Hepatocyte (in vitro differentiated cells): ENCODE measurements at regions not wholly inside any gene's neighbourhood (a gene's known extent, or its start where the extent isn't known, plus 50 kb on each side); places are given as distances from the start of the nearest gene placed in this dataset.

Experiments
- DNase-seq: peaks from one replicate; pipeline ENCODE4 v3.0.0-alpha.2; 2016; ENCODE audit warnings: low spot score
- H2AFZ ChIP-seq: fragments of 200-600 bp; sonication (generic); 2 replicates; pipeline ENCODE4 v1.6.0; 2016; ENCODE audit warnings: antibody characterized with exemption, mild to moderate bottlenecking
- H3K27ac ChIP-seq: fragments of 200-600 bp; sonication (generic); 2 replicates; pipeline ENCODE4 v1.5.1; 2016; ENCODE audit warnings: mild to moderate bottlenecking
- H3K27me3 ChIP-seq: fragments of 200-600 bp; sonication (generic); 2 replicates; pipeline ENCODE4 v1.6.1; 2016
- H3K36me3 ChIP-seq: fragments of 200-600 bp; sonication (generic); replicated peaks from 2 replicates; pipeline ENCODE4 v1.5.1; 2016; ENCODE audit warnings: low read depth; ENCODE audit not compliant: insufficient read depth
- H3K4me1 ChIP-seq: fragments of 200-600 bp; sonication (generic); 2 replicates; pipeline ENCODE4 v1.5.1; 2016; ENCODE audit warnings: mild to moderate bottlenecking, moderate library complexity; ENCODE audit not compliant: insufficient read depth
- H3K4me2 ChIP-seq: fragments of 200-600 bp; sonication (generic); 2 replicates; pipeline ENCODE4 v1.6.0; 2016
- H3K4me3 ChIP-seq: fragments of 200-600 bp; sonication (generic); 2 replicates; pipeline ENCODE4 v1.5.1; 2016; ENCODE audit warnings: mild to moderate bottlenecking
- H3K79me2 ChIP-seq: fragments of 200-600 bp; sonication (generic); 2 replicates; pipeline ENCODE4 v1.6.0; 2017; ENCODE audit warnings: mild to moderate bottlenecking
- H3K9me2 ChIP-seq: fragments of 200-600 bp; sonication (generic); replicated peaks from 2 replicates; pipeline ENCODE4 v1.6.0; 2017; ENCODE audit warnings: mild to moderate bottlenecking; ENCODE audit not compliant: insufficient read depth
- H3K9me3 ChIP-seq: fragments of 200-600 bp; sonication (generic); 2 replicates; pipeline ENCODE4 v1.5.1; 2016; ENCODE audit warnings: low read depth, mild to moderate bottlenecking
- H4K20me1 ChIP-seq: fragments of 200-600 bp; sonication (generic); 2 replicates; pipeline ENCODE4 v1.6.0; 2016; ENCODE audit warnings: mild to moderate bottlenecking; ENCODE audit not compliant: insufficient read depth, poor library complexity, severe bottlenecking
- EZH2 ChIP-seq: fragments of 200-600 bp; sonication (generic); IDR thresholded peaks from 2 replicates; pipeline ENCODE4 v1.6.1; 2016; ENCODE audit warnings: antibody characterized with exemption, mild to moderate bottlenecking, borderline replicate concordance
- EZH2phosphoT487 ChIP-seq: fragments of 200-600 bp; sonication (generic); IDR thresholded peaks from one replicate; pipeline ENCODE4 v1.6.1; 2018; ENCODE audit warnings: antibody characterized with exemption, mild to moderate bottlenecking, low read depth, moderate library complexity; ENCODE audit not compliant: unreplicated experiment, severe bottlenecking
- WGBS: methylation state at CpG from one replicate; pipeline ENCODE4 v1.1.6; 2016; ENCODE audit warnings: low lambda C conversion rate; ENCODE audit errors: missing lambda C conversion rate; 5-methylcytosine and 5-hydroxymethylcytosine counted together
- TF ChIP-seq, protein P1 (sequence below): fragments of 200-600 bp; sonication (generic); IDR thresholded peaks from 2 replicates; pipeline ENCODE4 v1.5.1; 2016; ENCODE audit warnings: antibody characterized with exemption, mild to moderate bottlenecking; ENCODE audit not compliant: poor library complexity

DNA sequence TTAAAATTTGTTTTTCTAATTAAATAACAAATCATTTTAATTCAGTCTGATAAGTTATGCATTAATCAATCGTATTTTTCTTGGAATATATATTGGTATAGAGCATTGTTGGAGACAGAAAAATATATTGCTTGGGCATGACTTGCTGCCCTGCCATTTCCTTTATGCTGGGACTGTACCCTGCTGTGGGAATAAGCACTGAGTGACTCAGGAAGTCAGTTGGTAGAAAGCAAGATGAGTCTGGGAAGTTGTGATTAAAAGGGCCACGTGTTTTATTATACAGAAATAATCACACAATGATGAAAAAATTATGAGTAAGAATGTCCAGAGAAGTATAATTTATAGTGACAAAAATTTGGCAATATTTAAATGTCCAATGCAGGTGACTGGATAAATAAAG, 139.5 kb downstream of the KIF18A start:
- Histone ChIP-seq H3K4me1 (no peaks in the 10 kb centered on the region), H3K27me3 (no peaks in the 10 kb centered on the region), H3K27ac (no peak overlapping the region), H3K36me3 (no peaks in the 10 kb centered on the region), H2AFZ (no peak overlapping the region), H3K9me3 (no peaks in the 10 kb centered on the region), H3K4me3 (no peak overlapping the region), H4K20me1 (no peaks in the 10 kb centered on the region), H3K9me2 (no peaks in the 10 kb centered on the region), H3K79me2 (no peaks in the 10 kb centered on the region), H3K4me2 (no peak overlapping the region)
- TF ChIP-seq EZH2: no peak
- no peak for TF ChIP-seq EZH2phosphoT487
- TF ChIP-seq, protein P1, sequence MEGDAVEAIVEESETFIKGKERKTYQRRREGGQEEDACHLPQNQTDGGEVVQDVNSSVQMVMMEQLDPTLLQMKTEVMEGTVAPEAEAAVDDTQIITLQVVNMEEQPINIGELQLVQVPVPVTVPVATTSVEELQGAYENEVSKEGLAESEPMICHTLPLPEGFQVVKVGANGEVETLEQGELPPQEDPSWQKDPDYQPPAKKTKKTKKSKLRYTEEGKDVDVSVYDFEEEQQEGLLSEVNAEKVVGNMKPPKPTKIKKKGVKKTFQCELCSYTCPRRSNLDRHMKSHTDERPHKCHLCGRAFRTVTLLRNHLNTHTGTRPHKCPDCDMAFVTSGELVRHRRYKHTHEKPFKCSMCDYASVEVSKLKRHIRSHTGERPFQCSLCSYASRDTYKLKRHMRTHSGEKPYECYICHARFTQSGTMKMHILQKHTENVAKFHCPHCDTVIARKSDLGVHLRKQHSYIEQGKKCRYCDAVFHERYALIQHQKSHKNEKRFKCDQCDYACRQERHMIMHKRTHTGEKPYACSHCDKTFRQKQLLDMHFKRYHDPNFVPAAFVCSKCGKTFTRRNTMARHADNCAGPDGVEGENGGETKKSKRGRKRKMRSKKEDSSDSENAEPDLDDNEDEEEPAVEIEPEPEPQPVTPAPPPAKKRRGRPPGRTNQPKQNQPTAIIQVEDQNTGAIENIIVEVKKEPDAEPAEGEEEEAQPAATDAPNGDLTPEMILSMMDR: no peak
- no peak for DNase-seq
- 81% methylated on average over 2 of the region's 2 CpGs for WGBS

DNA sequence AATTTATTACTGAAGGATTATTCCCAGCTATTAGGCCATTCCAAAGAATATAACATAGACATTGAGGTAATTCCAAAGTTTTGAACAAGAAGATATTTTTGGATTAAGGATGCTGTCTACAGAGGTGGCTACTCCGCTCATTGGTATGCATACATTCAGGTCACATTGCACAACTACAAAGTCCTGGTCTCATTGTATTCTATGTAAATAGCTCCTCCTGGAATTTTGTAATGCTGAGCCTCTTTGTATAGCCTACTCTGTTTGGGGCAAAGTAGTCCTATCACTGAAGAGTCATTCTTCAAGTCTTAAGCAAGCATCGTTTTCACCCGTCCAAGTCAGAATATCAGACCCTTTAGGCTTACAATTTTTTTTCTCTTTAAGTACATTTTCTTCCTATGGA, 142.4 kb downstream of the KIF18A start:
- Histone ChIP-seq H3K4me1 (no peaks in the 10 kb centered on the region), H3K79me2 (no peaks in the 10 kb centered on the region), H3K9me3 (no peaks in the 10 kb centered on the region), H3K4me3 (no peak overlapping the region), H2AFZ (no peak overlapping the region), H4K20me1 (no peaks in the 10 kb centered on the region), H3K27me3 (no peaks in the 10 kb centered on the region), H3K27ac (no peak overlapping the region), H3K36me3 (no peaks in the 10 kb centered on the region), H3K4me2 (no peak overlapping the region), H3K9me2 (no peaks in the 10 kb centered on the region)
- 77% methylated on average over 3 of the region's 3 CpGs for WGBS
- DNase-seq: no peak
- TF ChIP-seq EZH2: no peak
- TF ChIP-seq, protein P1: no peak
- TF ChIP-seq EZH2phosphoT487: no peak

DNA sequence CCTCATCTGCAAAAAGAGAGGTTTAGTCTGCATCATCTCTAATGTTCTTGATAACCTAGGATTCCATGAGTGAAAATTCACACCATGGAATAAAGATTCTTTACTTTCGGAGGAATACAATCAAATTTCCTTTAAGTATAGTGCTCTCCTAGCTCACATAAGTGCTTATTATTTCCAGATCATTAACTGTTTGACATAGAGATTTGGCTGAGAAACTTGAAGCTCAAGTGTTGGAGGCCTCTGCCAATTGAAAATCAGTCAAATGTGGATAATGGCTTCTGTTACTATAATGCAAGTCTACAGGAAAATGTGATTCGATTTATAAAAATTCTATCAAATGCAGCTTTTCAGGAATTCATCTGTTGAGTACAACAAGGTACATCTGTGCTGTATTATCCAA, 144.6 kb downstream of the KIF18A start:
- Histone ChIP-seq H3K4me3 (no peak overlapping the region), H3K4me1 (no peaks in the 10 kb centered on the region), H3K4me2 (no peak overlapping the region), H3K27ac (no peak overlapping the region), H3K27me3 (no peaks in the 10 kb centered on the region), H3K79me2 (no peaks in the 10 kb centered on the region), H4K20me1 (no peaks in the 10 kb centered on the region), H2AFZ (no peak overlapping the region), H3K9me3 (no peaks in the 10 kb centered on the region), H3K36me3 (no peaks in the 10 kb centered on the region), H3K9me2 (no peaks in the 10 kb centered on the region)
- WGBS: 86% methylated on average over 2 of the region's 2 CpGs
- no peak for TF ChIP-seq EZH2
- TF ChIP-seq EZH2phosphoT487: no peak
- TF ChIP-seq, protein P1: no peak
- no peak for DNase-seq
